ENCODE measurements at regions not wholly inside any gene's neighbourhood (a gene's known extent, or its start where the extent isn't known, plus 50 kb on each side); places are given as distances from the start of the nearest gene placed in this dataset.

DNA sequence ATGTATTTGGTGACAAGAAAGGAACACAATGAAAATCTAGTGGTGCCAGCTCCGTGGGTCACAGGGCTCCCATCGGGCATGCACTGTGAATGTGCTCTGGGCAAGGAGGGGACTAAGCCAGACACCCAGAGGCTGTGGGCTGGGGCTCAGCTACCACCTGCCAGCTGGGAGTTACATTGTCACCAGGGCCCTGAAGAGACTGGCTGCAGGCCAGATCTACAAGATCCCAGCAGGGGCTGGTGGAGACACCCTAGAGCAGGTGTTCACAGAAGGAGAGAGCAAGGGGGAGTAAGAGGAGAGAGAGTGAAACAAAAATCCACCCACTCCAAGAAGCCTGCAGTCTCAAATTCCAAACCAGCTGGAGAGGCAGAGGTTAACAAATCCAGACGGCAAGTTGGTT, 116.6 kb upstream of the ADCY1 start:
- Histone ChIP-seq H2AFZ (ENCODE audit: low read length) (peak overlapping the region; percentile 27), H3K36me3 (replicated peaks in 1 of 2; ENCODE audit: control insufficient read depth in 2 of 2, insufficient read depth in 2 of 2, low read length in 2 of 2) (no peaks in the 10 kb centered on the region), H3K4ac (ENCODE audit: low read length) (no peak overlapping the region), H3K4me3 (ENCODE audit: low read length in 2 of 2) (no peak overlapping the region), H3K27me3 (ENCODE audit: control insufficient read depth in 3 of 3, insufficient read depth in 3 of 3, low read depth in 1 of 3, low read length in 3 of 3) (no peaks in the 10 kb centered on the region), H4K8ac (ENCODE audit: low read depth, low read length) (no peak overlapping the region), H3K9ac (ENCODE audit: low read depth, low read length, poor library complexity) (no peak overlapping the region), H3K79me1 (ENCODE audit: low read depth, low read length) (peaks cover 2% of the 10 kb centered on the region), H3K14ac (ENCODE audit: low read length) (no peak overlapping the region), H4K91ac (ENCODE audit: low read depth, low read length, poor library complexity) (no peak overlapping the region), H2BK12ac (ENCODE audit: low read length) (no peak overlapping the region), H3K9me3 (replicated peaks in 1 of 2; ENCODE audit: control insufficient read depth in 2 of 2, insufficient read depth in 1 of 2, low read depth in 1 of 2, low read length in 2 of 2) (no peaks in the 10 kb centered on the region), H3K4me1 (ENCODE audit: control insufficient read depth in 2 of 2, insufficient read depth in 1 of 2, low read depth in 1 of 2, low read length in 2 of 2) (no peaks in the 10 kb centered on the region), H2AK5ac (ENCODE audit: low read depth, low read length) (no peak overlapping the region), H3K27ac (replicated peaks; ENCODE audit: low read length) (no peak overlapping the region), H2BK120ac (ENCODE audit: low read depth, low read length) (no peak overlapping the region), H3K4me2 (ENCODE audit: insufficient read depth, low read length, poor library complexity, severe bottlenecking) (no peak overlapping the region), H3K18ac (ENCODE audit: low read length) (peak overlapping the region; percentile 27), H3K23ac (ENCODE audit: low read depth, low read length, poor library complexity) (no peak overlapping the region), H2BK15ac (ENCODE audit: low read length) (no peak overlapping the region), H2BK5ac (ENCODE audit: low read length) (no peak overlapping the region)
- no peak for DNase-seq (ENCODE audit: low spot score)
- WGBS, 2 donors (ENCODE audit: extremely low coverage in 2 of 2, insufficient read length in 2 of 2, insufficient replicate concordance in 1 of 2): no CpG with 5 or more reads among the region's 3 CpGs

DNA sequence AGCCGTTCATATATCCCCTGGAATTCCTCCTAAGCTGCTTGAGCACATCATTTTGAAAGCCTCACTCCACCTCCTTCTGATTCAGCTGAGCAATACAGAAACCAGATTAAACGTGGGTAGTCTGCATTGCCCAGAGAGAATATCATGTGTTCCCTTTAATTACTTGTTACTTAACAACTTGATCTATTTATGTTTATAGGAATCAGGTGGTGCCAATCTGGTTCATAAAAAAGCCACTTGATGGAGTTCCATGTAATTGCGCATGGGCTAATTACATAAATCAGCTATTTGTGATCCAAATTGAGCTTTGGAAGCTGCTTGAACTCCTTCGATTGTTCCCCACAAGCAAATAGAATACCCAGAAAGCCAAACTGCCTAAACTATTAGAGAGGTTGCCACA, 114.7 kb upstream of the ADCY1 start:
- Histone ChIP-seq H2AFZ (ENCODE audit: low read length) (no peak overlapping the region), H4K8ac (ENCODE audit: low read depth, low read length) (no peak overlapping the region), H3K79me1 (ENCODE audit: low read depth, low read length) (no peaks in the 10 kb centered on the region), H3K9ac (ENCODE audit: low read depth, low read length, poor library complexity) (no peak overlapping the region), H4K91ac (ENCODE audit: low read depth, low read length, poor library complexity) (no peak overlapping the region), H3K27ac (replicated peaks; ENCODE audit: low read length) (no peak overlapping the region), H3K36me3 (replicated peaks in 1 of 2; ENCODE audit: control insufficient read depth in 2 of 2, insufficient read depth in 2 of 2, low read length in 2 of 2) (no peaks in the 10 kb centered on the region), H3K4ac (ENCODE audit: low read length) (no peak overlapping the region), H3K4me1 (ENCODE audit: control insufficient read depth in 2 of 2, insufficient read depth in 1 of 2, low read depth in 1 of 2, low read length in 2 of 2) (no peaks in the 10 kb centered on the region), H3K9me3 (replicated peaks in 1 of 2; ENCODE audit: control insufficient read depth in 2 of 2, insufficient read depth in 1 of 2, low read depth in 1 of 2, low read length in 2 of 2) (no peaks in the 10 kb centered on the region), H2BK15ac (ENCODE audit: low read length) (no peak overlapping the region), H3K18ac (ENCODE audit: low read length) (no peak overlapping the region), H2BK5ac (ENCODE audit: low read length) (no peak overlapping the region), H3K27me3 (ENCODE audit: control insufficient read depth in 3 of 3, insufficient read depth in 3 of 3, low read depth in 1 of 3, low read length in 3 of 3) (no peaks in the 10 kb centered on the region), H3K4me2 (ENCODE audit: insufficient read depth, low read length, poor library complexity, severe bottlenecking) (no peak overlapping the region), H2AK5ac (ENCODE audit: low read depth, low read length) (no peak overlapping the region), H3K4me3 (ENCODE audit: low read length in 2 of 2) (no peak overlapping the region), H2BK120ac (ENCODE audit: low read depth, low read length) (no peak overlapping the region), H3K23ac (ENCODE audit: low read depth, low read length, poor library complexity) (no peak overlapping the region), H2BK12ac (ENCODE audit: low read length) (no peak overlapping the region), H3K14ac (ENCODE audit: low read length) (no peak overlapping the region)
- no CpG with 5 or more reads among the region's 4 CpGs for WGBS, 2 donors (ENCODE audit: extremely low coverage in 2 of 2, insufficient read length in 2 of 2, insufficient replicate concordance in 1 of 2)
- DNase-seq (ENCODE audit: low spot score): no peak

DNA sequence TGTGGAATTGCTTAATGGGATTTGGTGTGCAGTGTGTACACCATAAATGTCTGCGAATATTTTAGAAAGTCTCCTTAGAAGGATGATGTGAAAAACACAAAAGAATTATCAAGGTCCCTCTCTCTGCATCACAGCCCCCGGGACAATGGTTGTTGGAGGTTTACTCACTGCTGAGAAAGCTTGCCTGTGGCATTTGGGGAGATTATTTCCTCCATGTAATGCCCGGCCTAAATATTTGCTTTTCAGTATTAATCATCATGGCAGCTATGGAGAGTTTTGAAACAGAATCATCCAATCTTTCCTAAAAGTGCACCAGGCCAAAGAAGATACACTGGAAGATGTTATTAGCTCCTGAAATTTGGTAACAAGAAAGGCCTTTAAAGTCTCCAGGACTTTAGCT, 113.8 kb upstream of the ADCY1 start:
- no peak overlapping the region for H2BK120ac ChIP-seq (ENCODE audit: low read depth, low read length)
- H2BK12ac ChIP-seq (ENCODE audit: low read length): no peak overlapping the region
- no peak overlapping the region for H4K8ac ChIP-seq (ENCODE audit: low read depth, low read length)
- no peak overlapping the region for H3K9ac ChIP-seq (ENCODE audit: low read depth, low read length, poor library complexity)
- no peak overlapping the region for H3K4ac ChIP-seq (ENCODE audit: low read length)
- no peak overlapping the region for H3K18ac ChIP-seq (ENCODE audit: low read length)
- no peak overlapping the region for H3K23ac ChIP-seq (ENCODE audit: low read depth, low read length, poor library complexity)
- no peak overlapping the region for H2BK15ac ChIP-seq (ENCODE audit: low read length)
- H3K4me1 ChIP-seq (ENCODE audit: control insufficient read depth in 2 of 2, insufficient read depth in 1 of 2, low read depth in 1 of 2, low read length in 2 of 2): no peaks in the 10 kb centered on the region
- no peak overlapping the region for H2AFZ ChIP-seq (ENCODE audit: low read length)
- H4K91ac ChIP-seq (ENCODE audit: low read depth, low read length, poor library complexity): no peak overlapping the region
- H3K27ac ChIP-seq (replicated peaks; ENCODE audit: low read length): no peak overlapping the region
- no peak overlapping the region for H3K4me3 ChIP-seq (ENCODE audit: low read length in 2 of 2)
- H3K14ac ChIP-seq (ENCODE audit: low read length): no peak overlapping the region
- H3K9me3 ChIP-seq (replicated peaks in 1 of 2; ENCODE audit: control insufficient read depth in 2 of 2, insufficient read depth in 1 of 2, low read depth in 1 of 2, low read length in 2 of 2): no peaks in the 10 kb centered on the region
- H3K79me1 ChIP-seq (ENCODE audit: low read depth, low read length): no peaks in the 10 kb centered on the region
- no peak overlapping the region for H2AK5ac ChIP-seq (ENCODE audit: low read depth, low read length)
- no peak overlapping the region for H3K4me2 ChIP-seq (ENCODE audit: insufficient read depth, low read length, poor library complexity, severe bottlenecking)
- no peak overlapping the region for H2BK5ac ChIP-seq (ENCODE audit: low read length)
- H3K36me3 ChIP-seq (replicated peaks in 1 of 2; ENCODE audit: control insufficient read depth in 2 of 2, insufficient read depth in 2 of 2, low read length in 2 of 2): no peaks in the 10 kb centered on the region
- DNase-seq (ENCODE audit: low spot score): no peak
- WGBS, 2 donors (ENCODE audit: extremely low coverage in 2 of 2, insufficient read length in 2 of 2, insufficient replicate concordance in 1 of 2): no CpG with 5 or more reads among the region's 3 CpGs
- no peaks in the 10 kb centered on the region for H3K27me3 ChIP-seq (ENCODE audit: control insufficient read depth in 3 of 3, insufficient read depth in 3 of 3, low read depth in 1 of 3, low read length in 3 of 3)

DNA sequence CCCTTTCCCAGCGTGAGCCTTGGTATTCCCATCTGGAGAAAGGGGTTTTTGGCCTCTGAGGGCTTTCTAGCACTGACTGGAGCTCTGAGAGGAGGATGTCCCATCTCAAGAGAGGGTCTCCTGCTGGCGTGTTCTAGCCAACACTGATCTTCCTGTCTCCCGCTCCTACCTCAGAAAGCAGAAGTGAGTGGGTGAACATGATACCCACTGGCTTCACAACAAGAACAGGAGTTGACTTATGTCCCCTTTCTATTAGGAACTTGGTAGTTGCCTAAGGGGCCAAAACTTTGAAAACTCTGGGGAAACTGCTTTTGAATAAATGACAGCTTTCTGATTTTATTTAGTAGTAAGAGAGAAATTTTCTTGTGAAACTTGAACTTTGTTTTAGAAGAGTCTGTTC, 113.1 kb upstream of the ADCY1 start:
- H4K91ac ChIP-seq (ENCODE audit: low read depth, low read length, poor library complexity): no peak overlapping the region
- H3K27me3 ChIP-seq (ENCODE audit: control insufficient read depth in 3 of 3, insufficient read depth in 3 of 3, low read depth in 1 of 3, low read length in 3 of 3): no peaks in the 10 kb centered on the region
- no peaks in the 10 kb centered on the region for H3K9me3 ChIP-seq (replicated peaks in 1 of 2; ENCODE audit: control insufficient read depth in 2 of 2, insufficient read depth in 1 of 2, low read depth in 1 of 2, low read length in 2 of 2)
- H3K79me1 ChIP-seq (ENCODE audit: low read depth, low read length): no peaks in the 10 kb centered on the region
- H2AK5ac ChIP-seq (ENCODE audit: low read depth, low read length): no peak overlapping the region
- H4K8ac ChIP-seq (ENCODE audit: low read depth, low read length): no peak overlapping the region
- H2BK15ac ChIP-seq (ENCODE audit: low read length): no peak overlapping the region
- no peak overlapping the region for H2AFZ ChIP-seq (ENCODE audit: low read length)
- H3K27ac ChIP-seq (replicated peaks; ENCODE audit: low read length): no peak overlapping the region
- DNase-seq (ENCODE audit: low spot score): no peak
- H2BK12ac ChIP-seq (ENCODE audit: low read length): no peak overlapping the region
- no peak overlapping the region for H3K14ac ChIP-seq (ENCODE audit: low read length)
- no peak overlapping the region for H3K18ac ChIP-seq (ENCODE audit: low read length)
- H3K4me1 ChIP-seq (ENCODE audit: control insufficient read depth in 2 of 2, insufficient read depth in 1 of 2, low read depth in 1 of 2, low read length in 2 of 2): no peaks in the 10 kb centered on the region
- no peaks in the 10 kb centered on the region for H3K36me3 ChIP-seq (replicated peaks in 1 of 2; ENCODE audit: control insufficient read depth in 2 of 2, insufficient read depth in 2 of 2, low read length in 2 of 2)
- no peak overlapping the region for H3K23ac ChIP-seq (ENCODE audit: low read depth, low read length, poor library complexity)
- no peak overlapping the region for H3K9ac ChIP-seq (ENCODE audit: low read depth, low read length, poor library complexity)
- H2BK120ac ChIP-seq (ENCODE audit: low read depth, low read length): no peak overlapping the region
- whole genome bisulfite sequencing, 2 donors (ENCODE audit: extremely low coverage in 2 of 2, insufficient read length in 2 of 2, insufficient replicate concordance in 1 of 2): no CpG with 5 or more reads among the region's 3 CpGs
- H3K4me3 ChIP-seq (ENCODE audit: low read length in 2 of 2): no peak overlapping the region
- no peak overlapping the region for H3K4me2 ChIP-seq (ENCODE audit: insufficient read depth, low read length, poor library complexity, severe bottlenecking)
- no peak overlapping the region for H3K4ac ChIP-seq (ENCODE audit: low read length)
- no peak overlapping the region for H2BK5ac ChIP-seq (ENCODE audit: low read length)

Measured in neuronal stem cell (in vitro differentiated cells).